ENCODE measurements at regions not wholly inside any gene's neighbourhood (a gene's known extent, or its start where the extent isn't known, plus 50 kb on each side); places are given as distances from the start of the nearest gene placed in this dataset.

DNA sequence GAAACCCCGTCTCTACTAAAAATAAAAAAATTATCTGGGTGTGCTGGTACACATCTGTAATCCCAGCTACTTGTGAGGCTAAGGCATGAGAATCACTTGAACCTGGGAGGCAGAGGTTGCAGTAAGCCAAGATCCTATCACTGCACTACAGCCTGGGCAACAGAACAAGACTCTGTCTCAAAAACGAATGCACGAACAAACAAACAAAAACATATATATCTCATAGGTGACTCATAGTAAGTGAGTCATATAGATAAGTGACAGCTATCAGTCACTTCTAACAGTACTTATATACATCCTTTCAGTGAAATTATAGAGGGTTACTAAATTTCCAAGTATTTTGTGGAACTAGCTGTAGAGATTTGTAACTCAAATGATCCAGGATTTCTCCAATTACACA, 127.3 kb upstream of the FIGN start:
- ATAC-seq (ENCODE audit: low read depth) = no peak
- no peaks in the 10 kb centered on the region for H3K36me3 ChIP-seq (ENCODE audit: low read depth)

DNA sequence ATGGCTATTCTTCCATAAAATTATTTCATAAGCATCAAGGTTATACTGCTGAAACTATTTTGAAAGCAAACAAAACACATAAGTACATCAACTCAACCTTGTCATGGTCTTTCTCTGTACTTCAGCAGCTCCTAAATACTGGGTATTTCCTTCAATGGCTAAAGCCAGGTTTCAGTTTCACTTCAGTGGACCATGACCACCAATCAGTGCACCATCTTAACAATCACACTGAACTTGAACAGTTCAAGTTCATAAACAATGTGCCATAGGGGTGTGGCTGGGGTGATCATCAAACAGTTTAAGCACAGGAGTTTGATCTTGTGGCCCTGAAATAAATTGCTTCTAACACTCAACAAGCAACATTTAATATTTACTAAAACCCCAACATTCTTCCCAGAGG, 124.1 kb upstream of the FIGN start:
- Histone ChIP-seq H3K27ac (ENCODE audit: poor library complexity, severe bottlenecking) (no peak overlapping the region), H3K36me3 (ENCODE audit: low read depth) (no peaks in the 10 kb centered on the region), H3K27me3 (ENCODE audit: insufficient read depth, poor library complexity, severe bottlenecking) (no peaks in the 10 kb centered on the region), H3K9me3 (ENCODE audit: severe bottlenecking) (no peaks in the 10 kb centered on the region), H3K4me1 (ENCODE audit: insufficient read depth, poor library complexity, severe bottlenecking) (no peaks in the 10 kb centered on the region), H3K4me3 (ENCODE audit: severe bottlenecking) (no peak overlapping the region)
- TF ChIP-seq CTCF (IDR thresholded peaks at IDR 0.05; ENCODE audit: poor library complexity, severe bottlenecking) = no peak
- ATAC-seq (ENCODE audit: low read depth) = no peak
- DNase-seq (ENCODE audit: low spot score) = no peak

More for the DNA sequence above, 127.3 kb upstream of the FIGN start:
- no peak overlapping the region for H3K27ac ChIP-seq (ENCODE audit: poor library complexity, severe bottlenecking)
- no peak for DNase-seq (ENCODE audit: low spot score)
- no peak overlapping the region for H3K4me3 ChIP-seq (ENCODE audit: severe bottlenecking)
- H3K9me3 ChIP-seq (ENCODE audit: severe bottlenecking) = no peaks in the 10 kb centered on the region
- no peaks in the 10 kb centered on the region for H3K27me3 ChIP-seq (ENCODE audit: insufficient read depth, poor library complexity, severe bottlenecking)
- no peaks in the 10 kb centered on the region for H3K4me1 ChIP-seq (ENCODE audit: insufficient read depth, poor library complexity, severe bottlenecking)
- TF ChIP-seq CTCF (IDR thresholded peaks at IDR 0.05; ENCODE audit: poor library complexity, severe bottlenecking) = no peak

DNA sequence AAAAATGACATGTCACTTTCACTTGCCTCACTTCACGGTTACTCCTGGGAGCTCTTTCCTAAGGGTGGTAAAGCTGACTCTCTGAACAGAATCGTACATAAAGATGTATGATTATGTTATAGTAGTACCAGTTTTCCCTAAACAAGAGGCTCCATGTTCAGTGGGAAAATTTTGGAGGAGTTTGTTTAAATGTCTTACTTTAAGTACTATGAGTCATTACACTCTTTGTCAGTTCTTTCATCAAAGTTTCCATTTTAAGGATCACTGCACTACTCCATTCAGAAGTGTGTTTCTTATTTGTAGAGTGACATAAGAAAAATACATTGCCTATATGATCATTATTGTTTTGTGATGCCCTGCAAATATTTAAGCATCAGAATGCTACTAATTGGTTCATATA, 121.1 kb upstream of the FIGN start:
- DNase-seq (ENCODE audit: low spot score) (no peak), ATAC-seq (ENCODE audit: low read depth) (no peak)
- Histone ChIP-seq H3K9me3 (ENCODE audit: severe bottlenecking) (no peaks in the 10 kb centered on the region), H3K4me1 (ENCODE audit: insufficient read depth, poor library complexity, severe bottlenecking) (peaks cover 5% of the 10 kb centered on the region), H3K4me3 (ENCODE audit: severe bottlenecking) (no peak overlapping the region), H3K36me3 (ENCODE audit: low read depth) (no peaks in the 10 kb centered on the region), H3K27ac (ENCODE audit: poor library complexity, severe bottlenecking) (no peak overlapping the region), H3K27me3 (ENCODE audit: insufficient read depth, poor library complexity, severe bottlenecking) (no peaks in the 10 kb centered on the region)
- no peak for TF ChIP-seq CTCF (IDR thresholded peaks at IDR 0.05; ENCODE audit: poor library complexity, severe bottlenecking)

DNA sequence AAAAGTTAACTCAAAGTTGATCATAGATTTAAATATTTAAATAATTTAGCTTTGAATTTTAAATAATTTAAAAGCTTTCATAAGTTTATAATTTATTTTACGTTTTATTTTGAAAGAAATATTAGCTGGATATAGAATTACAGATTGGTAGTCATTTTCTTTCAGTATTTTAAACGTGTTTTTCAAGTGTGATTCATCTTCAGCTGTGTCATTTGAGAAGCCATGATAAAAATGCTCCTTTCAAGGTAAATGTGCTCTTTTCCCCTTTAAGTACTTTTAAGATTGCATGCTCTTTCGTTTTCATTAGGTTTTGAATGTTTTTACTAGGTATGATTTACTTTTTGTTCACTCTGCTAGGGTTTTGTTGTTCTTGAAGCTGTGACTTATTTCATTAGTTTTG, 116.8 kb upstream of the FIGN start:
- peaks cover 6% of the 10 kb centered on the region for H3K4me1 ChIP-seq (ENCODE audit: insufficient read depth, poor library complexity, severe bottlenecking)
- DNase-seq (ENCODE audit: low spot score) (no peak), ATAC-seq (ENCODE audit: low read depth) (0 out of 3 replicates have a peak, but pooled peaks have one; percentile 42)
- H3K27ac ChIP-seq (ENCODE audit: poor library complexity, severe bottlenecking) = no peak overlapping the region
- H3K27me3 ChIP-seq (ENCODE audit: insufficient read depth, poor library complexity, severe bottlenecking) = no peaks in the 10 kb centered on the region
- no peak overlapping the region for H3K4me3 ChIP-seq (ENCODE audit: severe bottlenecking)
- no peak for TF ChIP-seq CTCF (IDR thresholded peaks at IDR 0.05; ENCODE audit: poor library complexity, severe bottlenecking)
- no peaks in the 10 kb centered on the region for H3K36me3 ChIP-seq (ENCODE audit: low read depth)
- no peaks in the 10 kb centered on the region for H3K9me3 ChIP-seq (ENCODE audit: severe bottlenecking)

GRCh38 chr2:163849756-163850435, 114.1 kb upstream of the FIGN start:
- no peak for TF ChIP-seq CTCF (IDR thresholded peaks at IDR 0.05; ENCODE audit: poor library complexity, severe bottlenecking)
- no peak for ATAC-seq (ENCODE audit: low read depth)
- H3K27me3 ChIP-seq (ENCODE audit: insufficient read depth, poor library complexity, severe bottlenecking) = no peaks in the 10 kb centered on the region
- H3K4me3 ChIP-seq (ENCODE audit: severe bottlenecking) = no peak overlapping the region
- H3K9me3 ChIP-seq (ENCODE audit: severe bottlenecking) = no peaks in the 10 kb centered on the region
- no peak for DNase-seq (ENCODE audit: low spot score)
- H3K27ac ChIP-seq (ENCODE audit: poor library complexity, severe bottlenecking) = no peak overlapping the region
- H3K4me1 ChIP-seq (ENCODE audit: insufficient read depth, poor library complexity, severe bottlenecking) = peaks cover 6% of the 10 kb centered on the region
- no peaks in the 10 kb centered on the region for H3K36me3 ChIP-seq (ENCODE audit: low read depth)
